Neuronal stem cell (in vitro differentiated cells): ENCODE measurements at regions not wholly inside any gene's neighbourhood (a gene's known extent, or its start where the extent isn't known, plus 50 kb on each side); places are given as distances from the start of the nearest gene placed in this dataset.

Experiments
- DNase-seq: peaks from one replicate; pipeline ENCODE4 v3.0.0-alpha.2; 2013; ENCODE audit warnings: low spot score
- H2AFZ ChIP-seq: one replicate; pipeline ENCODE4 v1.6.1; 2013; ENCODE audit warnings: mild to moderate bottlenecking, low read length, inconsistent platforms
- H2AK5ac ChIP-seq: 2 replicates; pipeline ENCODE4 v1.6.1; 2013; ENCODE audit warnings: low read depth, mild to moderate bottlenecking, inconsistent platforms, low read length, moderate library complexity, mixed read lengths
- H2BK120ac ChIP-seq: 2 replicates; pipeline ENCODE4 v1.6.1; 2013; ENCODE audit warnings: low read depth, mild to moderate bottlenecking, inconsistent platforms, low read length, moderate library complexity, mixed read lengths
- H2BK12ac ChIP-seq: one replicate; pipeline ENCODE4 v1.6.1; 2013; ENCODE audit warnings: low read length, inconsistent platforms
- H2BK15ac ChIP-seq: 2 replicates; pipeline ENCODE4 v1.6.1; 2013; ENCODE audit warnings: mild to moderate bottlenecking, low read length, inconsistent platforms, mixed read lengths
- H2BK5ac ChIP-seq: one replicate; pipeline ENCODE4 v1.6.1; 2013; ENCODE audit warnings: inconsistent platforms, mild to moderate bottlenecking, low read length, moderate library complexity
- H3K14ac ChIP-seq: one replicate; pipeline ENCODE4 v1.6.1; 2013; ENCODE audit warnings: low read length, inconsistent platforms
- H3K18ac ChIP-seq: 2 replicates; pipeline ENCODE4 v1.6.1; 2013; ENCODE audit warnings: low read length, inconsistent platforms
- H3K23ac ChIP-seq: 2 replicates; pipeline ENCODE4 v1.6.1; 2013; ENCODE audit warnings: low read depth, mild to moderate bottlenecking, mixed read lengths, low read length, inconsistent platforms; ENCODE audit not compliant: poor library complexity
- H3K27ac ChIP-seq: replicated peaks from 3 replicates; pipeline ENCODE4 v1.5.1; 2013; ENCODE audit warnings: low read length, inconsistent platforms
- H3K27me3 ChIP-seq, 3 experiments: 2 replicates each; pipeline ENCODE4 v1.6.1; 2013; ENCODE audit warnings: low read length in 3 of 3, mild to moderate bottlenecking in 2 of 3, inconsistent platforms in 1 of 3, low read depth in 1 of 3, mixed read lengths in 1 of 3, moderate library complexity in 1 of 3; ENCODE audit not compliant: control insufficient read depth in 3 of 3, insufficient read depth in 3 of 3
- H3K36me3 ChIP-seq, 2 donors: replicated peaks in 1 of 2; 2 replicates each; pipeline ENCODE4 v1.6.1; 2013; ENCODE audit warnings: low read length in 2 of 2; ENCODE audit not compliant: control insufficient read depth in 2 of 2, insufficient read depth in 2 of 2
- H3K4ac ChIP-seq: 2 replicates; pipeline ENCODE4 v1.6.1; 2013; ENCODE audit warnings: inconsistent platforms, mild to moderate bottlenecking, low read length, moderate library complexity
- H3K4me1 ChIP-seq, 2 donors: 1 replicate in 1 of 2; 2 replicates in 1 of 2; pipeline ENCODE4 v1.6.1; 2013; ENCODE audit warnings: low read length in 2 of 2, low read depth in 1 of 2; ENCODE audit not compliant: control insufficient read depth in 2 of 2, insufficient read depth in 1 of 2
- H3K4me2 ChIP-seq: one replicate; pipeline ENCODE4 v1.6.1; 2013; ENCODE audit warnings: mild to moderate bottlenecking, low read length, inconsistent platforms; ENCODE audit not compliant: insufficient read depth, poor library complexity, severe bottlenecking
- H3K4me3 ChIP-seq, 2 donors: 2 replicates each; pipeline ENCODE4 v1.5.1; 2013; ENCODE audit warnings: low read length in 2 of 2, mild to moderate bottlenecking in 2 of 2, inconsistent platforms in 1 of 2, moderate library complexity in 1 of 2
- H3K79me1 ChIP-seq: one replicate; pipeline ENCODE4 v1.6.1; 2013; ENCODE audit warnings: low read depth, mild to moderate bottlenecking, inconsistent platforms, low read length, moderate library complexity
- H3K9ac ChIP-seq: one replicate; pipeline ENCODE4 v1.6.1; 2013; ENCODE audit warnings: mild to moderate bottlenecking, low read depth, low read length, inconsistent platforms; ENCODE audit not compliant: poor library complexity
- H3K9me3 ChIP-seq, 2 donors: replicated peaks in 1 of 2; 2 replicates each; pipeline versions ENCODE3 to v1.6.1; 2013; ENCODE audit warnings: low read length in 2 of 2, mild to moderate bottlenecking in 2 of 2, inconsistent platforms in 1 of 2, low read depth in 1 of 2, mixed read lengths in 1 of 2, moderate library complexity in 1 of 2; ENCODE audit not compliant: control insufficient read depth in 2 of 2, insufficient read depth in 1 of 2
- H4K8ac ChIP-seq: one replicate; pipeline ENCODE4 v1.6.1; 2013; ENCODE audit warnings: low read depth, mild to moderate bottlenecking, inconsistent platforms, low read length, moderate library complexity
- H4K91ac ChIP-seq: one replicate; pipeline ENCODE4 v1.6.1; 2013; ENCODE audit warnings: low read length, low read depth, mild to moderate bottlenecking, inconsistent platforms; ENCODE audit not compliant: poor library complexity
- WGBS, 2 donors: extraction: QIAGEN DNeasy Blood & Tissue Kit; methylation state at CpG; one replicate each; pipeline ENCODE4 v1.1.7; 2013; ENCODE audit warnings: missing lambda C conversion rate in 2 of 2, mixed read lengths in 1 of 2; ENCODE audit not compliant: insufficient read length in 2 of 2, insufficient replicate concordance in 1 of 2; ENCODE audit errors: extremely low coverage in 2 of 2; 5-methylcytosine and 5-hydroxymethylcytosine counted together

- Histone ChIP-seq H3K4me3 (no peak overlapping the region), H3K4me1 (no peaks in the 10 kb centered on the region), H3K18ac (no peak overlapping the region), H3K79me1 (no peaks in the 10 kb centered on the region), H4K91ac (no peak overlapping the region), H2AK5ac (no peak overlapping the region), H3K27me3 (no peaks in the 10 kb centered on the region), H3K9ac (no peak overlapping the region), H3K4ac (no peak overlapping the region), H3K9me3 (no peaks in the 10 kb centered on the region), H3K14ac (no peak overlapping the region), H2BK15ac (no peak overlapping the region), H3K27ac (no peak overlapping the region), H2BK120ac (no peak overlapping the region), H2AFZ (no peak overlapping the region), H2BK5ac (no peak overlapping the region), H3K36me3 (no peaks in the 10 kb centered on the region), H3K4me2 (no peak overlapping the region), H3K23ac (no peak overlapping the region), H2BK12ac (no peak overlapping the region), H4K8ac (no peak overlapping the region)
- WGBS, 2 donors: no CpG with 5 or more reads among the region's 2 CpGs
- no peak for DNase-seq
Measured at GRCh38 chr12:93126069-93126474, 197.0 kb upstream of the EEA1 start.

- Histone ChIP-seq H3K9me3 (no peaks in the 10 kb centered on the region), H2AK5ac (no peak overlapping the region), H3K4me3 (no peak overlapping the region), H2BK120ac (no peak overlapping the region), H2BK5ac (no peak overlapping the region), H2BK15ac (no peak overlapping the region), H3K4ac (no peak overlapping the region), H3K23ac (no peak overlapping the region), H2AFZ (no peak overlapping the region), H3K27me3 (no peaks in the 10 kb centered on the region), H3K27ac (no peak overlapping the region), H3K18ac (no peak overlapping the region), H4K8ac (no peak overlapping the region), H3K36me3 (no peaks in the 10 kb centered on the region), H3K9ac (no peak overlapping the region), H3K79me1 (no peaks in the 10 kb centered on the region), H3K14ac (no peak overlapping the region), H3K4me1 (no peaks in the 10 kb centered on the region), H3K4me2 (no peak overlapping the region), H4K91ac (no peak overlapping the region), H2BK12ac (no peak overlapping the region)
- no peak for DNase-seq
- WGBS, 2 donors: no CpG with 5 or more reads among the region's 7 CpGs
Measured at GRCh38 chr12:93127107-93127560, 198.0 kb upstream of the EEA1 start.

DNA sequence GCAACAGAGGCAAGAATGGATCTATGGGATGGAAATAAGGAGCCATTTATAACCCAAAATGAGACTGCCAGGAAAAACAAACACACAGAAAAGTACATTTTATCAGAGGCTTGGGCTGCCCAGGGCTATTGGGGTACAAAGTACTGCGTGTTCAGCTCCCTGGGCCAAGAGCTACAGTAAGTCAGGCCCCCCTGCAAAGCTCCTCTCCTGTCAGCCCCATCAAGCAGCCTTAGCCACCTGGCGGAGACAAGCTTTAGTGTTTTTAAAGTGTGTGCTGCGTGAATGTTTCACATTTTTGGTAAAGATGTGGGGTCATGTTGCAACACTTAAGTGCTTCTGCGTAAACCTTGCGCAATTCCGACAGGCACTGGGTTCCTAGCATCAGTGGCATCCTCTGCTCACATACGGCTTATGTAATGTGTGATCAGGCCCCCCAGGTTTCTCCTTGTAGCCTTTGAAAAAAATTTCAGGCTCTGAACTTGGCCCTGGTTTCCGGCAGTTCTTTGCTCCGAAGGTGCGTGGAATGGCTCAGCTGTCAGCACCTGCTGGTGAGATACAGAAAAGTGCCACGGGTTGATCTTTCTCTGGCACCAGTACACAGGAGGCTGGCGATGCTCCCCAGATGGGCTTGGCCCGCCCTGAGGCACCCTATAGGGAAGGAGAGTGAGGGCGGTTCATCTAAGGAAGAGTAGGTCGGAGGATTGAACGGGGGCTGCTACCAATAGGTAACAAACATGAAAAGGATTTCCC, 198.7 kb upstream of the EEA1 start:
- no CpG with 5 or more reads among the region's 16 CpGs for WGBS, 2 donors
- H4K8ac ChIP-seq: no peak overlapping the region
- no peaks in the 10 kb centered on the region for H3K36me3 ChIP-seq
- H3K27ac ChIP-seq: no peak overlapping the region
- no peaks in the 10 kb centered on the region for H3K79me1 ChIP-seq
- H2BK12ac ChIP-seq: no peak overlapping the region
- H3K14ac ChIP-seq: no peak overlapping the region
- H3K23ac ChIP-seq: no peak overlapping the region
- H3K9ac ChIP-seq: no peak overlapping the region
- H3K4ac ChIP-seq: no peak overlapping the region
- no peaks in the 10 kb centered on the region for H3K9me3 ChIP-seq
- no peak overlapping the region for H2BK120ac ChIP-seq
- no peak overlapping the region for H3K4me2 ChIP-seq
- H2AK5ac ChIP-seq: no peak overlapping the region
- DNase-seq: no peak
- no peak overlapping the region for H2BK5ac ChIP-seq
- H3K27me3 ChIP-seq: no peaks in the 10 kb centered on the region
- no peak overlapping the region for H2BK15ac ChIP-seq
- H3K18ac ChIP-seq: no peak overlapping the region
- H2AFZ ChIP-seq: no peak overlapping the region
- no peak overlapping the region for H3K4me3 ChIP-seq
- H3K4me1 ChIP-seq: no peaks in the 10 kb centered on the region
- no peak overlapping the region for H4K91ac ChIP-seq

GRCh38 chr12:93128332-93128707, 199.2 kb upstream of the EEA1 start:
- Histone ChIP-seq H3K4me2 (no peak overlapping the region), H3K9me3 (no peaks in the 10 kb centered on the region), H3K14ac (no peak overlapping the region), H2BK5ac (no peak overlapping the region), H2BK15ac (no peak overlapping the region), H4K91ac (no peak overlapping the region), H3K9ac (peak overlapping the region; percentile 38), H3K4me3 (no peak overlapping the region), H3K4me1 (no peaks in the 10 kb centered on the region), H3K27ac (no peak overlapping the region), H3K36me3 (no peaks in the 10 kb centered on the region), H3K4ac (no peak overlapping the region), H3K23ac (no peak overlapping the region), H2AFZ (no peak overlapping the region), H3K18ac (peak overlapping the region; percentile 59), H4K8ac (no peak overlapping the region), H2BK12ac (no peak overlapping the region), H2AK5ac (no peak overlapping the region), H3K27me3 (no peaks in the 10 kb centered on the region), H3K79me1 (no peaks in the 10 kb centered on the region), H2BK120ac (no peak overlapping the region)
- no peak for DNase-seq
- WGBS, 2 donors: no CpG with 5 or more reads among the region's 6 CpGs
